HepG2 (cell line): ENCODE measurements at regions not wholly inside any gene's neighbourhood (a gene's known extent, or its start where the extent isn't known, plus 50 kb on each side); places are given as distances from the start of the nearest gene placed in this dataset.

Experiments used
- ARID4A ChIP-seq: sonication (generic); formaldehyde crosslinking; IDR thresholded peaks from 2 replicates; pipeline ENCODE4 v1.5.0; 2020; ENCODE audit warnings: mild to moderate bottlenecking, missing genetic modification reagents, borderline replicate concordance
- CCDC6 ChIP-seq: sonication (generic); formaldehyde crosslinking; IDR thresholded peaks from 2 replicates; pipeline ENCODE4 v1.8.1; 2022; ENCODE audit warnings: mild to moderate bottlenecking, missing genetic modification reagents, moderate library complexity
- CEBPG ChIP-seq: IDR thresholded peaks from 2 replicates; pipeline ENCODE4 v1.6.1; 2016
- EED ChIP-seq: sonication (generic); formaldehyde crosslinking; IDR thresholded peaks from 2 replicates; pipeline ENCODE4 v1.5.0; 2020; ENCODE audit warnings: mild to moderate bottlenecking, missing genetic modification reagents
- GRHL1 ChIP-seq: sonication (generic); formaldehyde crosslinking; conservative IDR thresholded peaks from 2 replicates; pipeline ENCODE4 v1.8.0; 2022; ENCODE audit warnings: missing genetic modification reagents
- KAT7 ChIP-seq: IDR thresholded peaks from 2 replicates; pipeline ENCODE4 v1.6.1; 2018; ENCODE audit warnings: borderline replicate concordance, missing compliant biosample characterization
- MAZ ChIP-seq, 2 experiments: sonication (generic) in 1 of 2; formaldehyde crosslinking in 1 of 2; IDR thresholded peaks; 2 replicates each; pipeline versions ENCODE4 v1.5.0 to v1.6.1; 2012 to 2020; ENCODE audit warnings: low read depth in 2 of 2, mild to moderate bottlenecking in 2 of 2, borderline replicate concordance in 1 of 2, improper control_type of control experiment in 1 of 2, low read length in 1 of 2, missing genetic modification reagents in 1 of 2, moderate library complexity in 1 of 2
- SATB2 ChIP-seq: sonication (generic); formaldehyde crosslinking; IDR thresholded peaks from 2 replicates; pipeline ENCODE4 v1.5.0; 2020; ENCODE audit warnings: missing genetic modification reagents
- SNAI1 ChIP-seq: sonication (generic); formaldehyde crosslinking; IDR thresholded peaks from 2 replicates; pipeline ENCODE4 v1.5.0; 2020; ENCODE audit warnings: mild to moderate bottlenecking, missing genetic modification reagents, borderline replicate concordance
- SNAPC5 ChIP-seq: sonication (generic); formaldehyde crosslinking; IDR thresholded peaks from 2 replicates; pipeline ENCODE4 v1.8.1; 2023; ENCODE audit warnings: mild to moderate bottlenecking, missing genetic modification reagents, borderline replicate concordance
- SRF ChIP-seq: IDR thresholded peaks from 2 replicates; pipeline ENCODE4 v1.6.1; 2011; ENCODE audit warnings: mild to moderate bottlenecking, low read depth, low read length, moderate library complexity
- XRCC5 ChIP-seq: fragments of 200-400 bp; formaldehyde crosslinking; optimal IDR thresholded peaks from 2 replicates; pipeline ENCODE3; 2017; ENCODE audit warnings: mild to moderate bottlenecking, low read length
- YEATS2 ChIP-seq: sonication (generic); formaldehyde crosslinking; IDR thresholded peaks from 2 replicates; pipeline ENCODE4 v1.4.0; 2020; ENCODE audit warnings: missing genetic modification reagents, borderline replicate concordance
- ZBTB44 ChIP-seq: sonication (generic); formaldehyde crosslinking; IDR thresholded peaks from 2 replicates; pipeline ENCODE4 v1.4.0; 2020; ENCODE audit warnings: missing genetic modification reagents
- ZFP1 ChIP-seq: IDR thresholded peaks from 2 replicates; pipeline ENCODE4 v1.6.1; 2016
- ZFX ChIP-seq: sonication (generic); formaldehyde crosslinking; IDR thresholded peaks from 2 replicates; pipeline ENCODE4 v1.4.0; 2020; ENCODE audit warnings: mild to moderate bottlenecking, low read depth, missing genetic modification reagents, moderate library complexity
- ZNF124 ChIP-seq: sonication (generic); formaldehyde crosslinking; IDR thresholded peaks from 2 replicates; pipeline ENCODE4 v1.4.0; 2020; ENCODE audit warnings: missing genetic modification reagents
- ZNF251 ChIP-seq: sonication (generic); formaldehyde crosslinking; IDR thresholded peaks from 2 replicates; pipeline ENCODE4 v1.9.0; 2021; ENCODE audit warnings: mild to moderate bottlenecking, missing genetic modification reagents
- ZNF264 ChIP-seq: sonication (generic); formaldehyde crosslinking; IDR thresholded peaks from 2 replicates; pipeline ENCODE4 v1.4.0; 2020; ENCODE audit warnings: missing genetic modification reagents
- ZNF562 ChIP-seq: sonication (generic); formaldehyde crosslinking; IDR thresholded peaks from 2 replicates; pipeline ENCODE4 v1.8.0; 2022; ENCODE audit warnings: missing genetic modification reagents, borderline replicate concordance
- ZNF563 ChIP-seq: sonication (generic); formaldehyde crosslinking; IDR thresholded peaks from 2 replicates; pipeline ENCODE4 v1.8.0; 2022; ENCODE audit warnings: mild to moderate bottlenecking, moderate library complexity, missing genetic modification reagents
- ZNF780A ChIP-seq: sonication (generic); formaldehyde crosslinking; IDR thresholded peaks from 2 replicates; pipeline ENCODE4 v1.8.0; 2022; ENCODE audit warnings: mild to moderate bottlenecking, missing genetic modification reagents, moderate library complexity
- ZNF841 ChIP-seq: sonication (generic); formaldehyde crosslinking; IDR thresholded peaks from 2 replicates; pipeline ENCODE4 v1.8.1; 2023; ENCODE audit warnings: missing genetic modification reagents, borderline replicate concordance

GRCh38 chr5:92906798-92907376 is 674.1 kb downstream of the NR2F1-AS1 start (continued):
- TF ChIP-seq MAZ (IDR thresholded peaks at IDR 0.05; ENCODE audit: borderline replicate concordance, low read depth, low read length) (no peak), MAZ (CRISPR knock-in tag; IDR thresholded peaks at IDR 0.05; ENCODE audit: low read depth) (no peak), ZNF251 (CRISPR knock-in tag) (no peak), ZNF841 (CRISPR knock-in tag) (no peak), CEBPG (CRISPR knock-in tag) (peak; percentile 56; the same call in 1 of the 2 replicates), ZNF124 (no peak), ARID4A (CRISPR knock-in tag) (no peak), XRCC5 (no peak), ZNF264 (no peak), ZFX (CRISPR knock-in tag) (no peak), EED (CRISPR knock-in tag) (no peak), ZNF563 (CRISPR knock-in tag) (no peak), SNAPC5 (CRISPR knock-in tag) (no peak), ZNF780A (CRISPR knock-in tag) (no peak), GRHL1 (no peak), ZBTB44 (no peak), CCDC6 (CRISPR knock-in tag) (no peak), SATB2 (CRISPR knock-in tag) (no peak), KAT7 (CRISPR knock-in tag) (no peak), SNAI1 (CRISPR knock-in tag) (no peak), SRF (peak; percentile 85; the same call in 1 of the 2 replicates), ZFP1 (CRISPR knock-in tag) (no peak), YEATS2 (CRISPR knock-in tag) (no peak), ZNF562 (CRISPR knock-in tag) (no peak)
